ENCODE measurements at regions not wholly inside any gene's neighbourhood (a gene's known extent, or its start where the extent isn't known, plus 50 kb on each side); places are given as distances from the start of the nearest gene placed in this dataset.

- Mint-ChIP-seq H3K9me3 (ENCODE audit: unreplicated experiment) (no peaks in the 10 kb centered on the region), H3K4me3 (ENCODE audit: unreplicated experiment) (no peak overlapping the region), H3K27ac (ENCODE audit: unreplicated experiment) (no peak overlapping the region), H3K36me3 (ENCODE audit: low read depth, unreplicated experiment) (no peaks in the 10 kb centered on the region), H3K4me1 (ENCODE audit: unreplicated experiment) (no peaks in the 10 kb centered on the region), H3K27me3 (ENCODE audit: unreplicated experiment) (no peaks in the 10 kb centered on the region)
- TF ChIP-seq CTCF (IDR thresholded peaks at IDR 0.05; ENCODE audit: unreplicated experiment) = no peak
- DNase-seq (ENCODE audit: low spot score) = no peak
These were observed 515.2 kb upstream of the TENM4 start for GRCh38 chr11:79956061-79956460.

GRCh38 chr11:79953629-79954028, 512.8 kb upstream of the TENM4 start:
- no peaks in the 10 kb centered on the region for H3K9me3 Mint-ChIP-seq (ENCODE audit: unreplicated experiment)
- no peaks in the 10 kb centered on the region for H3K36me3 Mint-ChIP-seq (ENCODE audit: low read depth, unreplicated experiment)
- no peaks in the 10 kb centered on the region for H3K27me3 Mint-ChIP-seq (ENCODE audit: unreplicated experiment)
- no peak overlapping the region for H3K4me3 Mint-ChIP-seq (ENCODE audit: unreplicated experiment)
- no peak for TF ChIP-seq CTCF (IDR thresholded peaks at IDR 0.05; ENCODE audit: unreplicated experiment)
- no peak overlapping the region for H3K27ac Mint-ChIP-seq (ENCODE audit: unreplicated experiment)
- H3K4me1 Mint-ChIP-seq (ENCODE audit: unreplicated experiment) = no peaks in the 10 kb centered on the region
- DNase-seq (ENCODE audit: low spot score) = no peak

- H3K4me1 Mint-ChIP-seq (ENCODE audit: unreplicated experiment) = no peaks in the 10 kb centered on the region
These were observed 509.9 kb upstream of the TENM4 start for GRCh38 chr11:79950741-79951140.

GRCh38 chr11:79950172-79950571, 509.3 kb upstream of the TENM4 start:
- no peak for DNase-seq (ENCODE audit: low spot score)
- Mint-ChIP-seq H3K4me1 (ENCODE audit: unreplicated experiment) (no peaks in the 10 kb centered on the region), H3K27ac (ENCODE audit: unreplicated experiment) (no peak overlapping the region), H3K27me3 (ENCODE audit: unreplicated experiment) (no peaks in the 10 kb centered on the region), H3K36me3 (ENCODE audit: low read depth, unreplicated experiment) (no peaks in the 10 kb centered on the region), H3K4me3 (ENCODE audit: unreplicated experiment) (no peak overlapping the region), H3K9me3 (ENCODE audit: unreplicated experiment) (no peaks in the 10 kb centered on the region)
- TF ChIP-seq CTCF (IDR thresholded peaks at IDR 0.05; ENCODE audit: unreplicated experiment) = no peak

More at GRCh38 chr11:79950741-79951140, 509.9 kb upstream of the TENM4 start:
- no peak overlapping the region for H3K27ac Mint-ChIP-seq (ENCODE audit: unreplicated experiment)
- no peak overlapping the region for H3K4me3 Mint-ChIP-seq (ENCODE audit: unreplicated experiment)
- no peak for DNase-seq (ENCODE audit: low spot score)
- no peak for TF ChIP-seq CTCF (IDR thresholded peaks at IDR 0.05; ENCODE audit: unreplicated experiment)
- no peaks in the 10 kb centered on the region for H3K36me3 Mint-ChIP-seq (ENCODE audit: low read depth, unreplicated experiment)
- no peaks in the 10 kb centered on the region for H3K27me3 Mint-ChIP-seq (ENCODE audit: unreplicated experiment)
- H3K9me3 Mint-ChIP-seq (ENCODE audit: unreplicated experiment) = no peaks in the 10 kb centered on the region

GRCh38 chr11:79949574-79949973, 508.7 kb upstream of the TENM4 start:
- TF ChIP-seq CTCF (IDR thresholded peaks at IDR 0.05; ENCODE audit: unreplicated experiment) = no peak
- Mint-ChIP-seq H3K27me3 (ENCODE audit: unreplicated experiment) (no peaks in the 10 kb centered on the region), H3K36me3 (ENCODE audit: low read depth, unreplicated experiment) (no peaks in the 10 kb centered on the region), H3K4me1 (ENCODE audit: unreplicated experiment) (no peaks in the 10 kb centered on the region), H3K9me3 (ENCODE audit: unreplicated experiment) (no peaks in the 10 kb centered on the region), H3K4me3 (ENCODE audit: unreplicated experiment) (no peak overlapping the region), H3K27ac (ENCODE audit: unreplicated experiment) (no peak overlapping the region)
- no peak for DNase-seq (ENCODE audit: low spot score)
